Ishikawa (cell line): ENCODE measurements at regions not wholly inside any gene's neighbourhood (a gene's known extent, or its start where the extent isn't known, plus 50 kb on each side); places are given as distances from the start of the nearest gene placed in this dataset.

ENCODE experiments used
- CEBPB ChIP-seq: IDR thresholded peaks from 2 replicates; pipeline ENCODE4 v1.6.1; 2012
- EP300 ChIP-seq: IDR thresholded peaks from 2 replicates; pipeline ENCODE4 v1.6.1; 2012; ENCODE audit warnings: borderline replicate concordance
- FOXM1 ChIP-seq: IDR thresholded peaks from 2 replicates; pipeline ENCODE4 v1.6.1; 2012; ENCODE audit warnings: low read depth, borderline replicate concordance
- MAX ChIP-seq: IDR thresholded peaks from 2 replicates; pipeline ENCODE4 v1.6.1; 2012
- NFIC ChIP-seq: IDR thresholded peaks from 2 replicates; pipeline ENCODE4 v1.6.1; 2012
- RAD21 ChIP-seq: IDR thresholded peaks from 2 replicates; pipeline ENCODE4 v1.6.1; 2012; ENCODE audit warnings: low read depth
- REST ChIP-seq: IDR thresholded peaks from 2 replicates; pipeline ENCODE4 v1.6.1; 2012; ENCODE audit warnings: low read depth, mild to moderate bottlenecking
- TAF1 ChIP-seq: IDR thresholded peaks from 2 replicates; pipeline ENCODE4 v1.6.1; 2012; ENCODE audit warnings: low read depth, mild to moderate bottlenecking
- TCF12 ChIP-seq: IDR thresholded peaks from 2 replicates; pipeline ENCODE4 v1.6.1; 2012; ENCODE audit warnings: low read depth
- USF1 ChIP-seq: IDR thresholded peaks from 2 replicates; pipeline ENCODE4 v1.6.1; 2012
- YY1 ChIP-seq: IDR thresholded peaks from 2 replicates; pipeline ENCODE4 v1.6.1; 2012; ENCODE audit warnings: low read depth

- TF ChIP-seq MAX: no peak
- TF ChIP-seq EP300: no peak
- TF ChIP-seq RAD21: no peak
- no peak for TF ChIP-seq TAF1
- TF ChIP-seq FOXM1: no peak
- no peak for TF ChIP-seq YY1
- no peak for TF ChIP-seq REST
- TF ChIP-seq TCF12: no peak
- TF ChIP-seq USF1: no peak
- no peak for TF ChIP-seq NFIC
- no peak for TF ChIP-seq CEBPB
Measured at GRCh38 chr15:39244776-39245175, 336.1 kb upstream of the THBS1 start.
